ENCODE measurements at regions not wholly inside any gene's neighbourhood (a gene's known extent, or its start where the extent isn't known, plus 50 kb on each side); places are given as distances from the start of the nearest gene placed in this dataset.
"Not testable (repeated sequence)": the region's sequence is repeated elsewhere in the genome, so short reads cannot be mapped to it uniquely, and the experiment has no call there.

- not testable (repeated sequence) for TF ChIP-seq POLR2A, POLR2AphosphoS5 (IDR thresholded peaks at IDR 0.05; ENCODE audit: low read depth, low read length)
These were observed 88.6 kb downstream of the DEFB131A start for GRCh38 chr4:9532863-9533192.

Measured in GM12892 (cell line).